Omental fat pad (tissue), 3 donors: ENCODE measurements at regions not wholly inside any gene's neighbourhood (a gene's known extent, or its start where the extent isn't known, plus 50 kb on each side); places are given as distances from the start of the nearest gene placed in this dataset.

Experiments
- ATAC-seq: fragments of 150-250 bp; one replicate; pipeline ENCODE4 v1.9.1; 2016; ENCODE audit warnings: mild to moderate bottlenecking, moderate library complexity; ENCODE audit not compliant: low FRiP score
- DNase-seq: peaks from one replicate; pipeline ENCODE4 v3.0.0-alpha.2; 2019; ENCODE audit warnings: low spot score
- CTCF ChIP-seq, 3 donors: fragments of 450-650 bp; IDR thresholded peaks; one replicate each; pipeline ENCODE4 v1.5.1; 2016 to 2017; ENCODE audit warnings: antibody characterized with exemption in 3 of 3, mild to moderate bottlenecking in 3 of 3, moderate library complexity in 2 of 3

DNA sequence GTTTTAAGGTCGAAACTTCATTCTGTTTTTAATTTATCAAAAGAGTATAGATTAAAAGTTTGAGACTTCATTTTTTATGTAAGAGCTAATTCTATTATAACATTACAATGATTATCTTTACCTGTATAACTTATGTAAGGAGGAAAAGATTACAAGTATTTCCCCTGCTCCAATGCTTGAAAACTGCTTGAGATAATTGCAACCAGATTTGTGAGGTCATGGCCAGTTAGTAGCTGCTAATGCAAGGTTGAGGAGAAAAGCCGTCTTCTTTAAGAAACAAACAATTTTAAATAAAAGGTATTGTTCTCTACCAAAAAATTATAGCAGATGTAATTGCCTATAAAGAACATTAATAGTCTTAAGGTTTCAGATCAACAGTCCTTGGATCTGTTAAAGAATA is 208.3 kb upstream of the UBE2E2 start:
- TF ChIP-seq CTCF (IDR thresholded peaks at IDR 0.05): no peak
- DNase-seq (no peak), ATAC-seq (no peak)

GRCh38 chr3:22996920-22997571 is 206.1 kb upstream of the UBE2E2 start:
- TF ChIP-seq CTCF (IDR thresholded peaks at IDR 0.05): no peak
- ATAC-seq (no peak), DNase-seq (no peak)

- no peak for DNase-seq
- ATAC-seq: no peak
- no peak for TF ChIP-seq CTCF (IDR thresholded peaks at IDR 0.05)
These were observed 202.8 kb upstream of the UBE2E2 start for GRCh38 chr3:23000371-23000770.

GRCh38 chr3:23002151-23002550 is 201.0 kb upstream of the UBE2E2 start:
- DNase-seq (no peak), ATAC-seq (no peak)
- no peak for TF ChIP-seq CTCF (IDR thresholded peaks at IDR 0.05)

DNA sequence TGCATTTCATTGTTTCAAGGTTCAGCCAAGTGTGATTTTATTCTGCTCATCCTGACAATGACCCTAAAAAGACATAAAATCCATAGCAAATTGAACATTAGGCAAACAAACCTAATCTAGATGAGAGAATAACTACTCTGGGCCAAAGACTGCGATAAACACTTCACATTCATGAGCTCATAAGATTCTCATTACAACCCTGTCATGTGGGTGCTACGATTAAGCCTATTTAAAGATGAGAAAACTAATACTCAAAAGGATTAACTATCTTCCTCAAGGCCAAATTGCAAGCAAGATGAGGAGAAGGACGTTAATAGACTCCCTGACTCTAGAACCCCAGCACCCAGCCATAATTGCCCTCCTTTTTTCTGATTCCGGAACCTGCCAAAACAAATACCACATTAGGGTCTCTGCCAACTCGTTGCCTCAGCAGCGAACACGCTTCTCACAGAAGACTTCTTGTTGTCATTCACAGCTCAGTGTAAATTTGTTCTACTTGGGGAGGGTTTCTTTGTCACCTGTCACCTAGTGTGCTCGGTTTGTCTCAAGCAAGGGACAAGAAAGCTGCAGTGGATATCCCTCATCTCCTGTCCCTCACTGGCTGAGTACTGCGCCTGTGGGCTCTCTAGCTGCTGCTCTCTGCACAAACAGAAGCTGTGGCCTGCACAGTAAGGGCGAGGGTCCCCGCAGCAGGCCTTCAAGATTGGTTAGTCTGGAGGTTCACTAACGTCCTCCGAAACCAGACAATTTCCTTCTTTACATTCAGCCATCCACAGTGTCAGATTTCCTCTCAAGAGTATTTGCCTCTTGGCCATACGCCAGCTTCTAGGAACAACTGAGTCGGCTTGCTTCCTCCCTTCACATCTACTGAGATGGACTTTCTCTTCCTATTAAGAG is 200.0 kb upstream of the UBE2E2 start:
- no peak for TF ChIP-seq CTCF (IDR thresholded peaks at IDR 0.05)
- DNase-seq: no peak
- no peak for ATAC-seq

DNA sequence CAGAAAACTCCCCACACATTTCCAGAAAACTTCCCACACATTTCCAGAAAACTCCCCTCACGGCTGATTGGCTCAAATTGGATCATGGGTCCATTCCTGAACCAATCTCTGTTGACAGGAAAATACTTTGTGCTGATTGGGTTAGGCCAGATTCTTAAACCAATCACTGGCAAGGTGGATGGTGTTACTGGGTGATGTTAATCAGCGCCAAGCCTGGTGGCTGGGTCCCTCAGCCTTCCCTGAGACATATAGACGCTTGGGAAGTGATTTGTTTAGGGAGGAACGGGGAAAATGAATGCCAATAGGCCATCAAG is 199.4 kb upstream of the UBE2E2 start:
- ATAC-seq: no peak
- DNase-seq: no peak
- no peak for TF ChIP-seq CTCF (IDR thresholded peaks at IDR 0.05)

DNA sequence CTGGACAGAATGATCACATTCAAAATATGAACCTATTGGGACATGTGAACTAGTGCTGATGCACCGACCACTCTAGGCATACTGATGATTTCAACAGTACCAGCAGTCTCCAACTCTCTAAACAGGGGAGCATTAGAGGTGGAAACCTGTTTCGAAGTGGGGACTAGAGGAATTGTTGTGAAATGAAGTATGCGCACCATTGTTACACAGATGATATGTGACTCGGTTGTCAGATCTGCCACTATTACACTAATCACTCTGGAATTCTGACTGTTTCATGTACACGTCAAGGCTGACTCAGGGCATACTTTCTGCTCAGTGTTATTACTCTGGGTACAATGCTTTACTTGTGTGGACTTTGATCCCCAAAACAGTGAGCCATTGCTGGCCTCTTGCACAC is 198.2 kb upstream of the UBE2E2 start:
- TF ChIP-seq CTCF (IDR thresholded peaks at IDR 0.05): no peak
- ATAC-seq: no peak
- no peak for DNase-seq
